OCI-LY1 (cell line): ENCODE measurements at regions not wholly inside any gene's neighbourhood (a gene's known extent, or its start where the extent isn't known, plus 50 kb on each side); places are given as distances from the start of the nearest gene placed in this dataset.

ENCODE experiments used
- CTCF ChIP-seq: fragments of 200-600 bp; sonication (generic), shearing (Covaris generic); IDR thresholded peaks from 2 replicates; pipeline ENCODE4 v1.5.1; 2017; ENCODE audit warnings: mild to moderate bottlenecking, antibody characterized with exemption, low read length, moderate library complexity, mixed read lengths
- EZH2 ChIP-seq: fragments of 200-600 bp; sonication (generic), shearing (Covaris generic); IDR thresholded peaks from 2 replicates; pipeline ENCODE4 v1.8.0; 2017; ENCODE audit warnings: borderline replicate concordance, mixed run types, mild to moderate bottlenecking, antibody characterized with exemption, low read length, moderate library complexity, mixed read lengths

- TF ChIP-seq CTCF (no peak), EZH2 (no peak)
Observed at GRCh38 chr1:192522673-192523072, 52.9 kb upstream of the RGS1 start.
